ENCODE measurements at regions not wholly inside any gene's neighbourhood (a gene's known extent, or its start where the extent isn't known, plus 50 kb on each side); places are given as distances from the start of the nearest gene placed in this dataset.

- DNase-seq = no peak
Observed at GRCh38 chr11:70661761-70662501, 263.6 kb downstream of the CTTN start.

- no peak for DNase-seq
Observed at GRCh38 chr11:70662691-70663098, 264.4 kb downstream of the CTTN start.

GRCh38 chr11:70663815-70664214 lies 265.5 kb downstream of the CTTN start:
- no peak for DNase-seq

GRCh38 chr11:70666311-70666710 lies 268.0 kb downstream of the CTTN start:
- DNase-seq = no peak

- DNase-seq = no peak
Observed at GRCh38 chr11:70667767-70668166, 269.4 kb downstream of the CTTN start.

GRCh38 chr11:70668204-70669202 lies 270.2 kb downstream of the CTTN start:
- no peak for DNase-seq

GRCh38 chr11:70669281-70669680 lies 271.0 kb downstream of the CTTN start:
- no peak for DNase-seq

GRCh38 chr11:70669871-70670675 lies 271.7 kb downstream of the CTTN start:
- no peak for DNase-seq

- DNase-seq = no peak
Observed at GRCh38 chr11:70670676-70671034, 272.3 kb downstream of the CTTN start.

- DNase-seq = no peak
Observed at GRCh38 chr11:70671083-70671482, 272.8 kb downstream of the CTTN start.

- no peak for DNase-seq
Observed at GRCh38 chr11:70671611-70672010, 273.3 kb downstream of the CTTN start.

GRCh38 chr11:70672991-70673653 lies 274.8 kb downstream of the CTTN start:
- DNase-seq = no peak

- no peak for DNase-seq
Observed at GRCh38 chr11:70674605-70675004, 276.3 kb downstream of the CTTN start.

- DNase-seq = no peak
Observed at GRCh38 chr11:70675697-70676374, 277.5 kb downstream of the CTTN start.

GRCh38 chr11:70677232-70677916 lies 279.0 kb downstream of the CTTN start:
- DNase-seq = no peak

- no peak for DNase-seq
Observed at GRCh38 chr11:70678931-70679900, 280.9 kb downstream of the CTTN start.

GRCh38 chr11:70680781-70681281 lies 282.5 kb downstream of the CTTN start:
- DNase-seq = no peak

- no peak for DNase-seq
Observed at GRCh38 chr11:70682056-70682455, 283.7 kb downstream of the CTTN start.

GRCh38 chr11:70682760-70683159 lies 284.4 kb downstream of the CTTN start:
- DNase-seq = no peak

- no peak for DNase-seq
Observed at GRCh38 chr11:70687716-70688115, 289.4 kb downstream of the CTTN start.

Data from CD4-positive, alpha-beta T cell treated with Interleukin-12 subunit alpha and Interleukin-12 subunit beta, for 1 hour (primary cell).